Gastroesophageal sphincter (tissue), 4 donors: ENCODE measurements at regions not wholly inside any gene's neighbourhood (a gene's known extent, or its start where the extent isn't known, plus 50 kb on each side); places are given as distances from the start of the nearest gene placed in this dataset.

ENCODE experiments used
- ATAC-seq: fragments of 150-250 bp; one replicate; pipeline ENCODE4 v1.9.1; 2016; ENCODE audit warnings: mild to moderate bottlenecking, moderate library complexity
- H3K27ac ChIP-seq, 4 donors: fragments of 200-600 bp; sonication (generic) in 3 of 4; 1 replicate in 3 of 4; 2 replicates in 1 of 4; pipeline ENCODE4 v1.5.1; 2016 to 2019
- H3K27me3 ChIP-seq: fragments of 200-600 bp; sonication (generic); one replicate; pipeline ENCODE4 v1.5.1; 2019
- H3K36me3 ChIP-seq, 2 donors: fragments of 200-600 bp; sonication (generic); one replicate each; pipeline ENCODE4 v1.5.1; 2019; ENCODE audit warnings: control low read depth in 1 of 2
- H3K4me1 ChIP-seq, 3 donors: fragments of 200-600 bp; sonication (generic); 1 replicate in 2 of 3; 2 replicates in 1 of 3; pipeline ENCODE4 v1.5.1; 2016 to 2019; ENCODE audit warnings: control low read depth in 2 of 3
- H3K4me3 ChIP-seq, 2 donors: fragments of 200-600 bp; sonication (generic); one replicate each; pipeline ENCODE4 v1.5.1; 2019; ENCODE audit warnings: mild to moderate bottlenecking in 1 of 2, moderate library complexity in 1 of 2
- H3K9me3 ChIP-seq, 3 donors: fragments of 200-600 bp; sonication (generic); one replicate each; pipeline ENCODE4 v1.5.1; 2017 to 2019; ENCODE audit warnings: control low read depth in 2 of 3
- EP300 ChIP-seq: sonication (generic); formaldehyde crosslinking; IDR thresholded peaks from one replicate; pipeline ENCODE4 v1.6.1; 2017; ENCODE audit warnings: antibody characterized with exemption, mild to moderate bottlenecking
- POLR2A ChIP-seq, 2 donors: fragments of 450-650 bp; IDR thresholded peaks; one replicate each; pipeline ENCODE4 v1.6.1; 2017; ENCODE audit warnings: antibody characterized with exemption in 2 of 2, mild to moderate bottlenecking in 2 of 2, moderate library complexity in 1 of 2
- POLR2AphosphoS5 ChIP-seq: sonication (generic); formaldehyde crosslinking; IDR thresholded peaks from one replicate; pipeline ENCODE4 v1.6.1; 2017; ENCODE audit warnings: antibody characterized with exemption
- WGBS, 2 donors: methylation state at CpG; one replicate each; pipeline ENCODE4 v1.1.5; 2018; ENCODE audit warnings: low coverage in 1 of 2; 5-methylcytosine and 5-hydroxymethylcytosine counted together
- TF ChIP-seq, protein P1 (sequence below), 4 experiments: fragments of 200-600 bp in 2 of 4; fragments of 450-650 bp in 2 of 4; sonication (generic) in 1 of 4; IDR thresholded peaks; one replicate each; pipeline ENCODE4 v1.5.1; 2017 to 2019; ENCODE audit warnings: antibody characterized with exemption in 4 of 4, mild to moderate bottlenecking in 2 of 4, moderate library complexity in 2 of 4

DNA sequence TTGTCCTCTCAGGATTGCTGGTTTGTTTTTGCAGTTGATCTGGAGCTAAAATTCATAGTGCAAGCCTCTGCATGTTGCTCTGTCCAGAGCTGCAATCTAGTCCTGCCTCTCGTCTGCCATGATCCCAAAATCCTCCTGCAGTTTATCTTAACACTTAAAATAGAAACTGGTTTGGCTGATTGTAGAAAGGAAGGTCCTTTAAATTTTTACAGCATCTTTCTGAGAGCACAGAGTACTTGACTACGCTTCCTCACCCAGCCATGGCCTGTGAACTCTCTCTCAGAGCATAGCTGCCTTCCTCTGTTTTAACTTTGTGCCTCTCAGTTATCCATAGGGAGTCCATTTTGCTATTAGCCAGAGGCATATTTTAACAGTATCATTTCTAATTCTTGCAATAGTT is 877.1 kb downstream of the C12orf50 start:
- H3K4me3 ChIP-seq: no peak overlapping the region
- H3K9me3 ChIP-seq: no peaks in the 10 kb centered on the region
- no peak overlapping the region for H3K27ac ChIP-seq
- TF ChIP-seq EP300 (no peak), POLR2AphosphoS5 (no peak), POLR2A (IDR thresholded peaks at IDR 0.05) (no peak)
- TF ChIP-seq, protein P1, sequence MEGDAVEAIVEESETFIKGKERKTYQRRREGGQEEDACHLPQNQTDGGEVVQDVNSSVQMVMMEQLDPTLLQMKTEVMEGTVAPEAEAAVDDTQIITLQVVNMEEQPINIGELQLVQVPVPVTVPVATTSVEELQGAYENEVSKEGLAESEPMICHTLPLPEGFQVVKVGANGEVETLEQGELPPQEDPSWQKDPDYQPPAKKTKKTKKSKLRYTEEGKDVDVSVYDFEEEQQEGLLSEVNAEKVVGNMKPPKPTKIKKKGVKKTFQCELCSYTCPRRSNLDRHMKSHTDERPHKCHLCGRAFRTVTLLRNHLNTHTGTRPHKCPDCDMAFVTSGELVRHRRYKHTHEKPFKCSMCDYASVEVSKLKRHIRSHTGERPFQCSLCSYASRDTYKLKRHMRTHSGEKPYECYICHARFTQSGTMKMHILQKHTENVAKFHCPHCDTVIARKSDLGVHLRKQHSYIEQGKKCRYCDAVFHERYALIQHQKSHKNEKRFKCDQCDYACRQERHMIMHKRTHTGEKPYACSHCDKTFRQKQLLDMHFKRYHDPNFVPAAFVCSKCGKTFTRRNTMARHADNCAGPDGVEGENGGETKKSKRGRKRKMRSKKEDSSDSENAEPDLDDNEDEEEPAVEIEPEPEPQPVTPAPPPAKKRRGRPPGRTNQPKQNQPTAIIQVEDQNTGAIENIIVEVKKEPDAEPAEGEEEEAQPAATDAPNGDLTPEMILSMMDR (IDR thresholded peaks at IDR 0.05): no peak
- 29 to 100% methylated on average over 1 to 2 of the region's 2 CpGs for WGBS, 2 donors
- no peaks in the 10 kb centered on the region for H3K36me3 ChIP-seq
- H3K27me3 ChIP-seq: no peaks in the 10 kb centered on the region
- ATAC-seq: no peak
- no peaks in the 10 kb centered on the region for H3K4me1 ChIP-seq

DNA sequence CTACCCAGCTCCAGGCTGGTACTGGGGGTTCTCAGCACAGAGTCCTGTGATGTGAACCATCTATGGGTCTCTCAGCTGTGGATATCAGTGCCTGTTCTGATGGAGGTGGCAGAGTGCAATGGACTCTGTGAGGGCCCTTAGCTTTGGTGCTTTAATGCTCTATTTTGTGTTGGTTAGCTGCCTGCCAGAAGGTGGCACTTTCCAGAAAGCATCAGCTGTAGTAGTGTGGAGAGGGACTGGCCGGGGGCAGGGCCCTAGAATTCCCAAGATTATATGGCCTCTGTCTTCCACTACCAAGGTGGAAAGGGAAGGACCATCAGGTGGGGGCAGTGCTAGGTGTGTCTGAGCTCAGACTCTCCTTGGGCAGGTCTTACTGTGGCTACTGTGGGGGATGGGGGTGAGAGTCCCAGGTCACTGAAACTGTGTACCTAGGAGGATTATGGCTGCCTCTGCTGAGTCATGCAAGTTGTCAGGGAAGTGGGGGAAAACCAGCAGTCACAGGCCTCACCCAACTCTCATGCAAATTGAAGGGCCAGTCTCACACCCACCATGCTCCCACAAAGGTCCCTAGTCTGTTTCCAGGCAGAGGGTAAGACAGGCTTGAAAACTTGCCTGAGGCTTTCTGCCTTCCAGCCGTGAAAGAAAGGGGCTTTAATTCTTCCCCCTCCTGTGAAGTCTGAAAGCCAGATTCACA is 878.1 kb downstream of the C12orf50 start:
- Histone ChIP-seq H3K4me1 (no peaks in the 10 kb centered on the region), H3K36me3 (no peaks in the 10 kb centered on the region), H3K4me3 (no peak overlapping the region), H3K27me3 (no peaks in the 10 kb centered on the region), H3K9me3 (no peaks in the 10 kb centered on the region), H3K27ac (no peak overlapping the region)
- no peak for ATAC-seq
- TF ChIP-seq EP300 (no peak), POLR2AphosphoS5 (no peak), POLR2A (IDR thresholded peaks at IDR 0.05) (no peak)
- TF ChIP-seq, protein P1 (IDR thresholded peaks at IDR 0.05): no peak
- WGBS, 2 donors: 60% methylated on average over 1 of the region's 2 CpGs; no CpG with 5 or more reads in 1 of the 2 donors

DNA sequence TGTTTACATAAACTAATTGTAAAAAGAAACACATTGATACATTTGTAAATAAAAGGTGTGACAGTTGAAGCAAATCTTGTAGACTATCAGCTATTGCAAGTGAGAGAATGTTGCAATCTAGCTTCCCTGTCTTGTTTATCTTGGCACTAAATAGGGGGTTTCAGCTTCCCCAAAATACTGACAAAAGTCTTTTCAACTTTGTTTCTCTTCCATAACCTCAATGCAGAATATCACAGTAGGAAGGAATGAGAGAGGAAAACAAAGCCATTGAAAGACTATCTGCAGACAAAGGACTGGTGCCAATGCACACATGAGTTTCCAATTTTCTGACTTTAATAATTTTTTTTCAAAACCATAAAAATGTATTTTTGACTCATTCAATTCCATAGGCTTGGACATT is 886.2 kb upstream of the MGAT4C start:
- Histone ChIP-seq H3K4me1 (no peaks in the 10 kb centered on the region), H3K27me3 (no peaks in the 10 kb centered on the region), H3K36me3 (no peaks in the 10 kb centered on the region), H3K9me3 (no peaks in the 10 kb centered on the region), H3K4me3 (no peak overlapping the region), H3K27ac (no peak overlapping the region)
- TF ChIP-seq POLR2A (IDR thresholded peaks at IDR 0.05) (no peak), EP300 (no peak), POLR2AphosphoS5 (no peak)
- TF ChIP-seq, protein P1 (IDR thresholded peaks at IDR 0.05): no peak
- ATAC-seq: no peak

DNA sequence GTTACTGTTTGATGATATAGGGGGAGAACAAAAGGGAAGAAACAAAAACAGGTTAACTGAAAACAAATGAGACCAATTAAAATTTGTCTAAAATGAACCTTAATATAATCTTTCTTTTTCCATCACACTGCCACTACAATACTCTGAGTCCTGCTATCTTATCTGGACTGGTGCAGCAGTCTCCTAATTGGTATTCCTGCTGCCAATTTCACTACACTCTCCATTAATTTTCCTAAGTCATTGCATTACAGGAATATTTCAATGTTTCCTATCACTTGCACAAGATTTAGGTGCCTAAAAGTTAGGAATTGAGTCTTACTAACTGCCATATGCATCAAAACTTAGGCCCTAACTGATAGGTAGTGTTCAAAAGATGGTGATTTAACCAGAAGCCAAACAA is 884.9 kb upstream of the MGAT4C start:
- Histone ChIP-seq H3K36me3 (no peaks in the 10 kb centered on the region), H3K27me3 (no peaks in the 10 kb centered on the region), H3K4me3 (no peak overlapping the region), H3K4me1 (peaks cover 0 to 6% (median 0%) of the 10 kb centered on the region in 3 donors), H3K9me3 (no peaks in the 10 kb centered on the region), H3K27ac (no peak overlapping the region)
- no peak for ATAC-seq
- TF ChIP-seq, protein P1 (IDR thresholded peaks at IDR 0.05): no peak
- TF ChIP-seq POLR2A (IDR thresholded peaks at IDR 0.05): no peak
- no peak for TF ChIP-seq EP300
- no peak for TF ChIP-seq POLR2AphosphoS5

DNA sequence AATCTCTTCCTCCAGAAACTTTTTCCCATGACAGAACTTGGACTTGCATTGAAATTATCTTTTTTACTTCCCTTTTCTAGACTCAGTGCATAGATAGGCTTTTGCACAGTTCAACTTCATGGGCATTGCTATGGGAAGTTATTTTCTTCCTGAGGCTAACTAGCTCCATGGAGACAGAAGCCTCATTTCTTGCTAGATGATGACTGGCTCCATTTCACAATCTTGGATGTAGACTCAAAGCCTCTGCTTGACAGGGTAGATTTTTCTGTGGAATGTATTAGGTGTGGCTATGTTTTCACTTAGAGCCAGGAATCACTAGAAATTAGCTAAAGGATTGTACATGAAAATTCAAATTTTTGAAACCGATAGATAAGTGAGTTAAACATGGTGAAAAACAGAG is 884.1 kb upstream of the MGAT4C start:
- ATAC-seq: no peak
- no peak for TF ChIP-seq POLR2AphosphoS5
- TF ChIP-seq POLR2A (IDR thresholded peaks at IDR 0.05): no peak
- TF ChIP-seq, protein P1 (IDR thresholded peaks at IDR 0.05): no peak
- no peak for TF ChIP-seq EP300
- Histone ChIP-seq H3K4me3 (no peak overlapping the region), H3K9me3 (no peaks in the 10 kb centered on the region), H3K27ac (no peak overlapping the region), H3K27me3 (no peaks in the 10 kb centered on the region), H3K4me1 (peaks cover 0 to 6% (median 0%) of the 10 kb centered on the region in 3 donors), H3K36me3 (no peaks in the 10 kb centered on the region)
- 85% methylated on average over 1 of the region's 1 CpG; no CpG with 5 or more reads in 1 of the 2 donors for WGBS, 2 donors
